CD4-positive, alpha-beta T cell treated with Interleukin-4 for 4 hours (primary cell): ENCODE measurements at regions not wholly inside any gene's neighbourhood (a gene's known extent, or its start where the extent isn't known, plus 50 kb on each side); places are given as distances from the start of the nearest gene placed in this dataset.
"Not testable (repeated sequence)": the region's sequence is repeated elsewhere in the genome, so short reads cannot be mapped to it uniquely, and the experiment has no call there.

Source experiments
- DNase-seq: peaks from one replicate; pipeline ENCODE4 v3.0.0-alpha.2; 2020

DNA sequence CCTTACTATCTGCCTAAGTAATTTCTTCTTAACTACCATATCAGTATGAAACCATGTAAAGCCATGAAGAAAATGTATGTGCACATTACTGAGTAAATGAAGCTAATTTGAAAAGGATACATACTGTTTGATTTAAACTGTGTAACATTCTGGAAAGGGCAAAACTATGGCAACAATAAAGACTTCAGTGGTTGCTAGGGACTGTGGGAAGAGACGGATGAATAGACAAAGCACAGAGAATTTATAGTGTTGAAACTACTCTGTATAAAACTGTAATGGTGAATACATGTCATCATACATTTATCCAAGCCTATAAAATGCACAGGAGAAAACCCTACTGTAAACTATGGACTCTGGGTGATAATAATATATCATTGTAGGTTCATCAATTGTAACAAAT is 1103.7 kb upstream of the EPHA6 start:
- no peak for DNase-seq

DNA sequence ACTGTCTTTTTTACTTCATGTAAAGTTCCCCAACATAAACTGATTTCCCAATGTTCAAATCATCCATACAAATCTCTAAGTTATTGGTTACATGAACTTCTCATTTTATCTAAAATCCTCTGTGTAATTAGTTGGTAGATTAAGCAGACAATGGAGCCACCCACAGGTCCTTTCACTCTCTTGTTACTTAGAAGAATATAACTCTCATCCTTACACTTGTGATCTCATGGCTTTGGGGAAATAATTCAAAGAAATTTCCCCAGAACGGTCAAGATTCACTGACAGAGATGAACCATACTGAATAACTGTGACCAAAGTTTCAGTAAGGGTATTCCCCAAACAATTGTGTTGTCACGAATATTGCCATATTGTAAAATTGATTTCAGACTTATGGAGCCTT is 1102.6 kb upstream of the EPHA6 start:
- DNase-seq: no peak

DNA sequence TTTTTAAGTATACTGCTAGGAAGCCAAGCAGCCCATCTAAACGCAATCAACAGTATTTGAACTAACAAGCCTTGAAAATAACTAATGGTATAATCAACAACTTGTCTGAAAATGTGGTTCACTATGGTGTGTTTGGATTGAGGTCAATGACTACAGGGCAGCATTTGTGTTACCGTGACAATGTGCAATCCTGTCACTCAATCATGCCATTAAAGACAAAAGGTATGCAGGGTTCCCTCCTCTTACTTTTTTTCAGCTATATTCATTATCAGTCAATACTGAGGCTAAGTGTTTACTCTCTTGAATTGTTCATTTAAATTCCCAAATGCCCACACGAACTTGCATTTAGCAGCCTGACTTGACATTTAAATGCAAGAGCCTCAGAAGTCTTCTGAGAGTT is 1099.3 kb upstream of the EPHA6 start:
- no peak for DNase-seq

DNA sequence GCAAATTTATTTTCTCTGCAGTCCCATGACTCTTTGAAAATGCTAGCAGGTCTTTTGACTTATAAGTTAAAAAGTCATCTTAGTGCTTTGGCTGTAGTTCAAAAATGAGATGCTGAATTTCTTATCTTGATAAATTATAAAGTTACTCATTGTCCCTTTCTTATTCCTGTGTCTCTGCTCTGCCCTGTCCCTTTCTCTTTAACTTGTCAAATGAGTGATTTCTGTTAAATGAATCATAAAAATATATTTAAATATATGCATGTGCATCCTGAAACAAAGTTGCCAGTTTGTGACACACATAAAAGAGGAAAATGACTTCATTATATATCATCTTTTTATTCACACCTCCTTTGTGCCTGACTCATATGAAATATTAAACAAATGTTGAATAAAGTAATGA is 1097.3 kb upstream of the EPHA6 start:
- no peak for DNase-seq

DNA sequence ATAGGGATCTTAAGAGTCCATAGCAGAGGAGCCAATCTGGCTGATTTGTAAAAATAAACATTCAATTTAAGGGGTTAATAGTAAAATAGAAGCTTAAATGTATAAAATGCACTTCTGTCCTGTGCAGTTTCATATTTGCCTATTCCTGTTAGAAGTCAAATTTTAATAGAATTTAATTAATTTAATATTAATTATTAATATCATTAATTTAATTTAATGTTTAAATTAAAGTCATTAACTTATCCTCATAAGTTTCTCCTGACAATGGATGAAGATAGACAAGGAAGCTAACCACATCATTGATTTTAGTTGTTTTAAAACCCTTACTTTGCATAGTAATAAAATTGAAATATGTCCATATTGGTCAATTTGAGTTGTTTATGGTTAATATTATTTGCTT is 1096.2 kb upstream of the EPHA6 start:
- no peak for DNase-seq

DNA sequence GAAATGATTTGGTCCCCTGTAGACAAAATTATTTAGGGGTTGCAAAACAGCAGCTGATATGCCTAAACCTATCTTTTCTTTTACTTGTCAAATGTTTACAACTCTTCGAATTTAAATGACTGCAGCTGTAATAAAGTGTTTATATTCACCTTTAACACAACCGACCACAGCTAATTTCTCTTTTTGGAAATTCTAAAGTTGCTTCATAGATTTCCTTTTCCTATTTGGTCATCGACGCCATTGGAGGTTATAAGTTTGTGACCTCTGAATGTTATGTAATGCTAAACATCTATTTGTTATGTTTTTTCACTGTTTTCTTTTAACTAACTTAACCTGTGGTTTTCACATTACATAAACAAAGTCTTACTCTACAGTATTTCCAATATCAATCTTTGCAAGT is 1094.9 kb upstream of the EPHA6 start:
- DNase-seq: no peak

DNA sequence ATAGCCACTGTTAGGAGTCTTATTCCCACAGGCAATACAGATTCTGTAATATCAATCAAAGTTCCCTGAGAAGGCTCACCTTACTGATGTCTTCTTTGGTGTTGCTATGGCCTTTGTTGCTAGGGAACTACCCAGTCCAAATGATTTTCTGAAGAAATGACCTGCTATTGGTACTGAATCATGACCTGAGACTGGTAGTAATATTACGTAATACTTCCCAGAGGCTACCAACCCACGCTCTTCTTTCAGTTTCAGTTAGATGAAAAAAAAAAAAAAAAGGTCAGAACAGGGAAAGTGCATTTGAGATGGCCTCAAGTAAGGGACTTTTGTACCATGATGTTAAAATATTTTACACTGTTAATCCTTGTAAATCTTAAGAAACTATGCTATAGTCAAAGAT is 1092.5 kb upstream of the EPHA6 start:
- DNase-seq: peak; percentile 39

DNA sequence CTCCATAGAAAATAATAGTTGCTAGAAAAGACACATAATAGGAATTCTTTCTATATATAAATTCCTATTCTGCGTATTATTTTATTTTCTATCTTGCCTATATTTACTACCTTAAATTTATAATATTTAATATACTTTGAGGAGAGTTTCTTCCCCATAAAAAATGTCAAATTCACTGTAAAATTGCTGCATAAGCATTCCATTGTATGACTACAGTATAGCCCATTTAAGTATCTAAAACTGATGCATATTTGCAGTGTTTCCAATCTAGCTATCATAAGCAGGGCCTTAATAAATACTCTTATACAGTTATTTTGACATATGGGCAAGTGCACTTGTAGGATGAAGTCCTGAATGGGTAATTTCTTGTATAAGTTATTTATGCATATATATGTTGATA is 1088.6 kb upstream of the EPHA6 start:
- DNase-seq: no peak

DNA sequence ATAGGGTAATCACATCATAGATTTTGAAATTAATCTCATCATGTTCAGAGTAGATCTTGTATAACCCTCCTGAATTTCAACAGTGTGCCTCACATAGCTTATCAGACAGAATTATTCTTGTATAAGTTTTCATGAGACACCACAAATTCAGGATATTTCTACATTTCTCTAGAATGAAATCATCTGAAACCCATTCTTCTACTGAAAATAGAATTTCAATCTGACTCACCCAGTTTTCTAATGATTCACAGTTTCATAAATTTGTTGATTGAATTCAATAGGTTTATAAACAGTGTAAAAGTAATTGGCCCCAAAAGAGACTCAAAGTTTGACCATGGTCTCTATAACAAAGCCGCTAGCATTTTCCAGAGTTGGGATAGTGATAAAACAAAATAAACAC is 1082.6 kb upstream of the EPHA6 start:
- DNase-seq: no peak

DNA sequence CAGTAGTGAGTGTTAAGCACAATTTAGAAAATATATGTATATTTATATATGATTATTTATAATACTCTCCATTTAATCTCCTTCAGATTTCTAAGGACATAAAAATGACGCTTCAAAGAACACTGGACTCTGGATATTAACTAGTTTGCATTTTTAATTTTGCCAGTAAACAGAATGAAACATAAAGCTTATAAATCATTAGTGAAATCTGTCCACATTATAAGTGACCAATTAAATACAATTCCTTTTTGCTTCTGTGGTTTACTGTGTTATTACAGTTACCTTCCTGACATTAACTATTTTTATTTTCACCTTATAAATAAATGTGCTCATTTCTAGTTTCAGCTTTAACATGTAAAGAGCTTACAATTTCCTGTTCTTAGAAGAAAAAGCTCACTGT is 1081.1 kb upstream of the EPHA6 start:
- no peak for DNase-seq

DNA sequence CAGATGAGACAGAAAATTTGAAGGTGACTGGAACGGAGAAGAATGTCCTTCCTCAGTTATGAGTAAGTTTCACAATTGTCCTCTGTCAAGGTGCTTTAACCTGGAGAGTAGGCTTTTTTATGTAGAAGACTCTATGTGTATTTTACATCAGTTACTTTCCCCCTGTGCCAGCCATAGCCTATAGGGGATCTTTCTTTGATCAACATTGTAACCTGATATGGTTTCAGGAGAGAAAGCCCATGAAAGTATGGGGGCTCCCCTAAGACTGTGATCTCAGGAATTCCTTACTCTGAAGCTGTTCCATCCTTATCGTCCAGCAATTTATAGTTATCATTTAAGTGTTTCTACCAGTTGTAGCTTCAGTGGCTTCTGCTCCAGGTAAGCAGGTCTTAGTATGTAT is 1076.3 kb upstream of the EPHA6 start:
- no peak for DNase-seq

DNA sequence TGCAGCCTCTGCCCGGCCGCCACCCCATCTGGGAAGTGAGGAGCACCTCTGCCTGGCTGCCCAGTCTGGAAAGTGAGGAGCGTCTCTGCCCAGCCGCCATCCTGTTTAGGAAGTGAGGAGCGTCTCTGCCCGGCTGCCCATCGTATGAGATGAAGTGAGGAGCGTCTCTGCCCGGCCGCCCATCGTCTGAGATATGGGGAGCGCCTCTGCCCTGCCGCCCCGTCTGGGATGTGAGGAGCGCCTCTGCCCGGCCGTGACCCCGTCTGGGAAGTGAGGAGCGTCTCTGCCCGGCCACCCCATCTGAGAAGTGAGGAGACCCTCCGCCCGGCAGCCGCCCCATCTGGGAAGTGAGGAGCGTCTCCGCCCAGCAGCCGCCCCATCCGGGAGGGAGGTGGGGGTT is 1069.5 kb upstream of the EPHA6 start:
- DNase-seq: not testable (repeated sequence)

DNA sequence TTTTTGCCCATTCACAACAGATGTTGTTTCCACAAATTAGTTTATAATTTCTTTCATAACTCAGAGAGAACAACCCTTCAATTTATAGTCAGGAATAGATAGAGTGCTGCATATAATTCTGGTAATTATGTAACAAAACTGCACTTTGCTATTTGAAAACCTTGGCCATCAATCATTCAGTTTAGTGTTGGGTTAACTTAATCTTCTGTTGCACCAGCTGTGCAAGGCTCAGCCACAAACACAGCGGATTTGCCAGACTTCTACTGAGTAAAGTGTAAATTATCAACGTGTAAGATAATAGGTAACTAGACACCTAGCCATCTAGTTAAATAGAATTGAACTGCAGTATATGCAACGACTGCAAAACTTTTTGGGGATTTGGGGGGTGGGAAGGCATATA is 1064.3 kb upstream of the EPHA6 start:
- no peak for DNase-seq

DNA sequence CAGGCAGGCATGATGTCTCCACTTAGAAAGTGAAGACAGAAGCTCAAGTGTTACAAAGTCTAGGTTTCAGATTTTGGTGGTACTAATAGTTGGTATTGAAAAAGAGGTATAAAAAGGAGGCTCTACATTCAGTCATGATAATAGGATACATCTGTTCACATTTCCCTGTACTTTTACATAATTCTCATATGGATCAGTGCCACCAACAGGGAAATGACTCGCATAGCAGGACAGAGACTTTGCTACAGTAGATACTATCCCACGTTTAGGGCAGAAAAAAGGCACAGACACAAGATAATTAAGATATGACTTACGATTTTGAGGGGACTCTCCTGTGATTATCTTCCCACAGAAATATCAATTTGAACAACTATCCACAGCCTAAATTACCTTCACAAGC is 1062.9 kb upstream of the EPHA6 start:
- DNase-seq: no peak

DNA sequence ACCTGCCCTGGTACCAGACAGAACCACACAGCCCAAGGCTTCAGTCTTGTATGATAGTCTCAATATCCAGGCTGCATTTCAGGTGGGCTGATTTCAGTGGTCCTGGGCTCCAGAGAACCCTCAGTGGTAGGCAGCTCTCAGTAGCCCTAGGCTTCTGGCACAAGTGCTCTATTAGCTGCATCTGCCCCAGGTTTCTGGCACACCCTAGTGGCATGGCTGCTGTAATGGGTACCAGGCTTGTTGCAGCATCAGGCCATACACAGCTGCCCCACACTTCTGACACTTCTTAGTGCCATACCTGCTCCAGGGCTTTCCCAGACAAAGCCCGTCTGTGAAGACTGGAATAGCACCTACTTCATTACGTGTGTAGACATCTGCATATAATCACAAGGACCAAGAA is 1062.2 kb upstream of the EPHA6 start:
- no peak for DNase-seq

DNA sequence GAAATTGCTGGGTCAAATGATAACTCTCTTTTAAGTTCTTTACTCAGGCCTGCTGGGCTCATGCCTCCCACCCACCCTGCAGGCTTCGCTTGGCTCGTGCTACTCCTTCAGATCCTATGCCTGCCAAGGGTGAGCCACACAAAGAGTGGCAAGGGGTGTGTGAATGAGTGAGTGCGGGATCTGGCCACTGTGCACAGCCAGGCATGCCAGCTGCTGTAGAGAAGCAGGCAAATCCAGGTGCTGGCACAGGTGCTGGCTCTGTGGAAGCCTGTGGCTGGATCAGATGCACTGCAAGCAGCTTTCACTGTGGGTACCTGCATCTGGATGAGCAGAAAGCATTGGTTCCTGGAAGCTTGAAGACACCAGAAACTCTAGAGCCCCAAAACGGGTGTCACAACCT is 1055.7 kb upstream of the EPHA6 start:
- no peak for DNase-seq

DNA sequence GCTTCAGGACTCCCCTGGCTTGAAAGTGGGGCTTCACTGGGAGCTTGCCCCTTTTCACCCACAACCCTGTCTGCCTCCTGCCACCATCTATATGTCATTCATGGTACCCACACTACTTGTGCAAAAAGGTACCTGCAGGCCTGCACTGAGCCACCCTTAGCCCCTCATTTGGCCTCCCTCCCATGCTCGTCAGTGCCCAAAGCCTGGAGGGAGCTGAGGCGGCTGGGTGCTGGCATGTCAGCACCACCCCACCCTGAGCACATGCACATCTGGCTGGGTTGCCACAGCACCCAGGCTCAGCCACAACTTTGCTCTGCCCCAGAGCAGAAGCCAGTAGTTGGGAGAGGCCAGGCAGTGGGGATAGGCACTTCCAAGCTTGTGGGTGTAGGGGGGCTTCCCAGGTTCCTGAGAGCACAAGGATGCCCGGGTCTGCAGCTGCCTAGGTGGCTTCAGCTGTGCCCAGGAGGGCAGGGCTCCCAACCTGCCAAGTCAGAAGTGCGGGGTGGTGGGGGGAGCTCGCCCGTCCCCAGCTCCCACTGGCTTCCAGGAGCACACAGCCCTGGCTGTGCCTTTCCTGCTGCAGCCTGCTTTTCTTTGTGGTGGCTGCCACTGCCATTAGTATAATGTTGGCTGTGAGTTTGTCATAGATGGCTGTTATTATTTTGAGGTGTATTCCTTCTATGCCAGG is 1054.6 kb upstream of the EPHA6 start:
- no peak for DNase-seq

DNA sequence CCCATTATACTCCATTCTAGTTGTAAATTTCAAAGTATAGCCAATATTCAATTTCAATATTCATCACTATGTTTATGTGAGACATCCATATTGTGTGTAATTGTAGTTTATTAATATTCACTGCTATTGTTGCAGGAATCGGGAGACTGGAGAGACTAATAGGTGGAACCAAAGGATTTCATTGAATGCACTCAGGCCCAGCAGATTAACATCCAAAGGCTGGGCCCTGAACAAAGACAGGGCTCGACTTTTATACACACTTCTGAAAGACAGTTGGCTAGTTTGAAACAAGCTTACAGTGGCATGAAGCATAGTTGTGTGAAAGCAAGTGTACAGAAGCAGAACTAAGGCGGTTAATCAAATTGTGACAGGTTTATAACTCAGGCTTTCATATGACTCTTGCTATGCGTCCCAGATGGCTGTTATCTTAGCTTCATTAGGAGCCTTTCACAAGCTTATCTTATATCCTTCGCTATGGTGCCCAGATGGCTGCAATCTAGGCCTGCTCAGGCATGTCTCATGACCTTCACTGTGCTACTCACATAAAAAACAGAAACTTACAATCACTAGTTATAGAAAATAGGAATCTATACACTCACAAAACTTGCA is 1038.8 kb upstream of the EPHA6 start:
- no peak for DNase-seq

DNA sequence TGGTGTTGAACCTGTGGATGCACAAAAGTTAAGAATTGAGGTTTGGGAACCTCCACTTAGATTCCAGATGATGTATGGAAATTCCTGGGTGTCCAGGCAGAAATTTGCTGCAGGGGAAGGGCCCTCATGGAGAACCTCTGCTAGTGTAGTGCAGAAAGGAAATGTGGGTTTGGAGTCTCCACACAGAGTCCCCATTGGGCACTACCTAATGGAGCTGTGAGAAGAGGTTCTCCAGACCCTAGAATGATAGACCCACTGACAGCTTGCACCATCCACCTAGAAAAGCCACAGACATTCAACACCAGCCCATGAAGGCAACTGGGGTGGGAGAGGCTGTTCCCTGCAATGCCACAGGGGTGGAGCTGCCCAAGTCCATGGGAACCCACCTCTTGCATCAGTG is 1032.8 kb upstream of the EPHA6 start:
- no peak for DNase-seq

DNA sequence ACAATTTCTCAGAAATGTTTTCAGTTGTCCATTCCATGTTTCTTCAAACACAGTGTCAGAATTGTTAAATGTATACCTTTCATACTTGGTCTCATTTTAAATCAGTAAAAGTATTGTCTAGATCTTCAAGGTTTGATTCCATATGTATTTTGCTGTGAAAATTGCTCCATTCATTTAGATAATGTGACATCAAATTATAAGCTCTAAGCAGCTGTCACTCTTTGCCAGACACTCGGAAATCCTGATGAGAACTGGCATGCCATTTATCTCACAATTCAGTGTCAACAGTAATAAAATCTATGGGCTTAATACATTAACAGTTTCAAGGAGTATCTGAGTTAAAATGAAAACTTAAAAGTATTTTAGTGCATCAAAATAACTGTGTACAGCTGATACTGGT is 1025.3 kb upstream of the EPHA6 start:
- DNase-seq: no peak

DNA sequence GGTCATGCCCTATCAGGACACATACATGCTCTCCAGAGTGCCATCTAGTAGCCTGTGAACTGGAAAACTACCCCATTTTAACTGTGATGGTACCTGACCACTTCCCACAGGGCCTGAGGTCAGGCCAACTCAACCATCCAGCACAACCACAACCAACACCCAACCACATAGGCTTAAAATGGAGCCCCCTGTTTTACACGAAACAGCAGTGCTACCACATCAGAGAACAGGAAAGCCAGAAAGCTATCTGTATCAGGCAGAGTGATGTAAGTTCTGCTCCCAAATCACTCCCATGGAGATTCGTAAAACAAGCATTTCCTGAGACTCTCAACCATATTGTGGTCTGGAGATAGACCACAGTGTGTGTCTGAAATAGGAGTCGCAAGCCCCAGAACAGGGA is 1017.3 kb upstream of the EPHA6 start:
- no peak for DNase-seq

DNA sequence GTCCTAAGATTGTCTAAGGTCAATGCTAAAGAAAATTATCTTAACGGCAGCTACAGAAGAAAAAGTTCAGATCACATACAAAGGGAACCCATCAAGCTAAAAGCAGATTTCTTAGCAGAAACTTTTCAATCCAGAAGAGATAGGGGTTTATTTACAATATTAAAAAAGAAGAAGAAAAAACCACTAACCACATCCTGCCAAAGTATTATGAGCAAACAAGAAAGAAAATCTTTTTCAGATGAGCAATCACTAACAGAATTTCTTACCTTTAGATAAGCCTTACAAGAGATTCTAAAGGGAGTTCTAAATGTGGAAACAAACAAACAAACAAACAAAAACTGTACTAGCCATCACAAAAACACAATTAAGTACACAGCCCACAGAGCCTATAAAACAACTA is 1015.8 kb upstream of the EPHA6 start:
- DNase-seq: no peak

DNA sequence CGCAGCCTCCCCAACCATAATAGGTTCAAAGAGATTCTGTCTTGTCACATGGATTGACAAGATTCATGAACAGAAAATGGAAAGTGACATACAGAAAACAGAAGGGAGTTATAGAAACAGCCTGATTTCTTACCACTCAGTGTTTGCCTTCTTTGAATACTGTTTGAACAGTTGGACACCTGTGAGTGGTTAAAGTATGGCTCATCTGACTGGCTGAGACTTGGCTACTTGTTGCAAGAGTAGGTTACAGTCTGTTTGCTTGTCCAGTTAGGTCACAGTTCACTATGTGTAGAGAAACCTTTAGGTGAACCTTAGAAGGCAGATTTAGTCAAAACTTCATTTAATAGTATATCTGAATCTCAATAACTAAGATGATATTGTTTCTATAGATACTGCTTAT is 1003.9 kb upstream of the EPHA6 start:
- DNase-seq: no peak

DNA sequence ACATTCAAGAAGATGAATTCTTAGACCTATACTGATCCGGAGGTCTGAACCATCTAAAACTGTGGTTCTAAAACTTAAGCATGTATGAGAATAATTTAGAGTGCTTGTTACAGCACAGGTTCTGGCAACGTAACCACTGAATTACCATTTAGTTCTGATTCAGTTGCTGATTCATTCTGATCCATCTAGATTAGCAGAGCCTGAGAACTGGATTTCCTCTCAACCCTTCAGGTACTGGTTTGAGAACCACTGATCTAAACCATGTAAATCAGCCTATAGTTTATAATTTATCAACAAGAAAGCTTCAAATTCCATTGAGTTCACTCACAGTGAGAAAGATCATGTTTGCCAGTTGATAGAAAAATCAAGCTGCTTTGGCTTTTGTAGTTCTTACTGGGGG is 1001.1 kb upstream of the EPHA6 start:
- no peak for DNase-seq

DNA sequence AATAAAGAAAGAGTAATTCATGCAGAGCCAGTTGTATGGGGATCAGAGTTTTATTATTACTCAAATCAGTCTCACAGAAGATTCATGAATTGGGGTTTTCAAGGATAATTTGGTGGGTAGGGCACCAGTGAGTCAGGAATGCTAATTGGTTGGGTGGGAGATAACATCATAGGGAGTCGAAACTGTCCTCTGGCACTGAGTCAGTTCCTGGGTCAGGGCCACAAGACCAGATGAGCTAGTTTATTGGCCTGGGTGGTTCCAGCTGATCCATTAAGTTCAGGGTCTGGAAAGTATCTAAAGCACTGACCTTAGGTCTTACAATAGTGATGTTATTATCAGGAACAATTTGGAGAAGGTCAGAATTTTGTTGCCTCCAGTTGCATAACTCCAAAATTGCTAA is 998.6 kb upstream of the EPHA6 start:
- DNase-seq: no peak
